BE2C (cell line): ENCODE measurements at regions not wholly inside any gene's neighbourhood (a gene's known extent, or its start where the extent isn't known, plus 50 kb on each side); places are given as distances from the start of the nearest gene placed in this dataset.

ENCODE experiments used
- DNase-seq: peaks from one replicate; pipeline ENCODE4 v3.0.0-alpha.2; 2020
- H3K27me3 ChIP-seq: fragments of 250-450 bp; sonication (Bioruptor Pico); 2 replicates; pipeline ENCODE4 v1.5.1; 2020; ENCODE audit warnings: mild to moderate bottlenecking
- H3K36me3 ChIP-seq: fragments of 250-450 bp; sonication (Bioruptor Pico); 2 replicates; pipeline ENCODE4 v1.5.1; 2020; ENCODE audit warnings: mild to moderate bottlenecking
- H3K4me1 ChIP-seq: fragments of 250-450 bp; sonication (Bioruptor Pico); 2 replicates; pipeline ENCODE4 v1.5.1; 2020
- H3K4me3 ChIP-seq: 2 replicates; pipeline ENCODE4 v1.5.1; 2011; ENCODE audit warnings: low read depth, low read length
- H3K9me3 ChIP-seq: fragments of 250-450 bp; sonication (Bioruptor Pico); 2 replicates; pipeline ENCODE4 v1.5.1; 2020
- CTCF ChIP-seq: IDR thresholded peaks from 2 replicates; pipeline ENCODE4 v1.5.1; 2012; ENCODE audit warnings: mild to moderate bottlenecking, low read depth, low read length

- no peaks in the 10 kb centered on the region for H3K9me3 ChIP-seq
- no peak for DNase-seq
- no peak overlapping the region for H3K4me3 ChIP-seq
- TF ChIP-seq CTCF: no peak
- no peaks in the 10 kb centered on the region for H3K4me1 ChIP-seq
- no peaks in the 10 kb centered on the region for H3K36me3 ChIP-seq
- H3K27me3 ChIP-seq: no peaks in the 10 kb centered on the region
Measured at GRCh38 chr2:7472465-7472864, 555.3 kb downstream of the RNF144A start.

GRCh38 chr2:7473135-7473771 lies 556.0 kb downstream of the RNF144A start:
- no peaks in the 10 kb centered on the region for H3K36me3 ChIP-seq
- H3K4me3 ChIP-seq: no peak overlapping the region
- no peak for TF ChIP-seq CTCF
- no peak for DNase-seq
- no peaks in the 10 kb centered on the region for H3K9me3 ChIP-seq
- H3K4me1 ChIP-seq: no peaks in the 10 kb centered on the region
- no peaks in the 10 kb centered on the region for H3K27me3 ChIP-seq

- no peaks in the 10 kb centered on the region for H3K36me3 ChIP-seq
- H3K27me3 ChIP-seq: no peaks in the 10 kb centered on the region
- no peak overlapping the region for H3K4me3 ChIP-seq
- no peaks in the 10 kb centered on the region for H3K9me3 ChIP-seq
- DNase-seq: no peak
- TF ChIP-seq CTCF: no peak
- no peaks in the 10 kb centered on the region for H3K4me1 ChIP-seq
Measured at GRCh38 chr2:7476371-7476770, 559.2 kb downstream of the RNF144A start.

GRCh38 chr2:7479603-7480002 lies 562.4 kb downstream of the RNF144A start:
- no peak for TF ChIP-seq CTCF
- Histone ChIP-seq H3K9me3 (no peaks in the 10 kb centered on the region), H3K4me3 (no peak overlapping the region), H3K4me1 (no peaks in the 10 kb centered on the region), H3K27me3 (no peaks in the 10 kb centered on the region), H3K36me3 (no peaks in the 10 kb centered on the region)
- DNase-seq: no peak

GRCh38 chr2:7480431-7480830 lies 563.2 kb downstream of the RNF144A start:
- no peaks in the 10 kb centered on the region for H3K9me3 ChIP-seq

More at GRCh38 chr2:7480431-7480830, 563.2 kb downstream of the RNF144A start:
- no peaks in the 10 kb centered on the region for H3K36me3 ChIP-seq
- TF ChIP-seq CTCF: no peak
- no peaks in the 10 kb centered on the region for H3K4me1 ChIP-seq
- DNase-seq: no peak
- no peaks in the 10 kb centered on the region for H3K27me3 ChIP-seq
- no peak overlapping the region for H3K4me3 ChIP-seq
